Tibial artery (tissue), 4 donors: ENCODE measurements at regions not wholly inside any gene's neighbourhood (a gene's known extent, or its start where the extent isn't known, plus 50 kb on each side); places are given as distances from the start of the nearest gene placed in this dataset.

Experiments used
- DNase-seq, 2 donors: peaks; one replicate each; pipeline ENCODE4 v3.0.0-alpha.2; 2019
- H3K27ac ChIP-seq, 2 donors: fragments of 200-600 bp; sonication (generic) in 1 of 2; 1 replicate in 1 of 2; 2 replicates in 1 of 2; pipeline ENCODE4 v1.5.1; 2018 to 2019; ENCODE audit warnings: mild to moderate bottlenecking in 1 of 2
- H3K27me3 ChIP-seq, 2 donors: fragments of 200-600 bp; sonication (generic) in 1 of 2; one replicate each; pipeline versions ENCODE4 v1.5.1 to v1.6.0; 2016 to 2019
- H3K36me3 ChIP-seq, 3 donors: fragments of 200-600 bp; sonication (generic) in 2 of 3; one replicate each; pipeline ENCODE4 v1.5.1; 2016 to 2019; ENCODE audit warnings: mild to moderate bottlenecking in 2 of 3
- H3K4me1 ChIP-seq, 4 donors: fragments of 200-600 bp; sonication (generic) in 2 of 4; 1 replicate in 3 of 4; 2 replicates in 1 of 4; pipeline ENCODE4 v1.5.1; 2016 to 2019
- H3K4me3 ChIP-seq, 2 donors: fragments of 200-600 bp; sonication (generic) in 1 of 2; 1 replicate in 1 of 2; 2 replicates in 1 of 2; pipeline ENCODE4 v1.5.1; 2018 to 2019; ENCODE audit warnings: mild to moderate bottlenecking in 2 of 2
- H3K9me3 ChIP-seq, 3 donors: fragments of 200-600 bp; sonication (generic) in 1 of 3; one replicate each; pipeline ENCODE4 v1.5.1; 2016 to 2019
- CTCF ChIP-seq, 2 experiments: fragments of 200-600 bp in 1 of 2; fragments of 450-650 bp in 1 of 2; IDR thresholded peaks; one replicate each; pipeline ENCODE4 v1.5.1; 2017 to 2019; ENCODE audit warnings: antibody characterized with exemption in 2 of 2, mild to moderate bottlenecking in 1 of 2, moderate library complexity in 1 of 2
- intact Hi-C: fragments of 100-400 bp; cut with DNase I; formaldehyde crosslinking; loops from one replicate; pipeline ENCODE4 v1.15.0; 2023; ENCODE audit warnings: low total_unique reads

- Histone ChIP-seq H3K9me3 (no peaks in the 10 kb centered on the region), H3K4me1 (no peaks in the 10 kb centered on the region), H3K27me3 (peaks cover 0 to 25% of the 10 kb centered on the region in 2 donors), H3K4me3 (no peak overlapping the region), H3K36me3 (no peaks in the 10 kb centered on the region), H3K27ac (no peak overlapping the region)
- TF ChIP-seq CTCF (IDR thresholded peaks at IDR 0.05), result no peak
- intact Hi-C loops, result no loop called here
- DNase-seq, result no peak
These were observed 693.6 kb downstream of the BRD1 start for GRCh38 chr22:49134076-49134475.

GRCh38 chr22:49133541-49133940 is 694.1 kb downstream of the BRD1 start:
- DNase-seq, result no peak
- no peaks in the 10 kb centered on the region for H3K9me3 ChIP-seq
- H3K27me3 ChIP-seq, result peaks cover 0 to 25% of the 10 kb centered on the region in 2 donors
- intact Hi-C loops, result no loop called here
- H3K4me1 ChIP-seq, result no peaks in the 10 kb centered on the region
- no peak overlapping the region for H3K4me3 ChIP-seq
- TF ChIP-seq CTCF (IDR thresholded peaks at IDR 0.05), result no peak
- no peaks in the 10 kb centered on the region for H3K36me3 ChIP-seq
- no peak overlapping the region for H3K27ac ChIP-seq

GRCh38 chr22:49132009-49132408 is 695.7 kb downstream of the BRD1 start:
- no peaks in the 10 kb centered on the region for H3K9me3 ChIP-seq
- no peaks in the 10 kb centered on the region for H3K36me3 ChIP-seq
- DNase-seq, result no peak
- no peak for TF ChIP-seq CTCF (IDR thresholded peaks at IDR 0.05)
- peaks cover 0 to 22% of the 10 kb centered on the region in 2 donors for H3K27me3 ChIP-seq
- intact Hi-C loops, result no loop called here
- no peak overlapping the region for H3K4me3 ChIP-seq
- H3K27ac ChIP-seq, result no peak overlapping the region
- no peaks in the 10 kb centered on the region for H3K4me1 ChIP-seq

GRCh38 chr22:49129736-49130135 is 697.9 kb downstream of the BRD1 start:
- no peaks in the 10 kb centered on the region for H3K4me1 ChIP-seq
- H3K27me3 ChIP-seq, result peaks cover 0 to 12% of the 10 kb centered on the region in 2 donors
- intact Hi-C loops, result no loop called here
- TF ChIP-seq CTCF (IDR thresholded peaks at IDR 0.05), result no peak
- no peaks in the 10 kb centered on the region for H3K9me3 ChIP-seq
- H3K27ac ChIP-seq, result no peak overlapping the region
- no peak overlapping the region for H3K4me3 ChIP-seq
- DNase-seq, result no peak
- no peaks in the 10 kb centered on the region for H3K36me3 ChIP-seq

- intact Hi-C loops, result no loop called here
- no peak for DNase-seq
- H3K27ac ChIP-seq, result no peak overlapping the region
- H3K4me3 ChIP-seq, result no peak overlapping the region
- no peaks in the 10 kb centered on the region for H3K4me1 ChIP-seq
- TF ChIP-seq CTCF (IDR thresholded peaks at IDR 0.05), result no peak
- no peaks in the 10 kb centered on the region for H3K9me3 ChIP-seq
- H3K36me3 ChIP-seq, result no peaks in the 10 kb centered on the region
- H3K27me3 ChIP-seq, result peaks cover 0 to 5% of the 10 kb centered on the region in 2 donors
These were observed 698.8 kb downstream of the BRD1 start for GRCh38 chr22:49128874-49129273.

- Histone ChIP-seq H3K27me3 (no peaks in the 10 kb centered on the region), H3K27ac (no peak overlapping the region), H3K36me3 (no peaks in the 10 kb centered on the region), H3K4me3 (no peak overlapping the region), H3K9me3 (no peaks in the 10 kb centered on the region), H3K4me1 (peaks cover 0 to 9% (median 0%) of the 10 kb centered on the region in 4 donors)
- no peak for TF ChIP-seq CTCF (IDR thresholded peaks at IDR 0.05)
- no peak for DNase-seq
- intact Hi-C loops, result no loop called here
These were observed 703.1 kb downstream of the BRD1 start for GRCh38 chr22:49124608-49125007.
